Hepatocyte (in vitro differentiated cells): ENCODE measurements at regions not wholly inside any gene's neighbourhood (a gene's known extent, or its start where the extent isn't known, plus 50 kb on each side); places are given as distances from the start of the nearest gene placed in this dataset.

Experiments
- DNase-seq: peaks from one replicate; pipeline ENCODE4 v3.0.0-alpha.2; 2016; ENCODE audit warnings: low spot score
- H2AFZ ChIP-seq: fragments of 200-600 bp; sonication (generic); 2 replicates; pipeline ENCODE4 v1.6.0; 2016; ENCODE audit warnings: antibody characterized with exemption, mild to moderate bottlenecking
- H3K27ac ChIP-seq: fragments of 200-600 bp; sonication (generic); 2 replicates; pipeline ENCODE4 v1.5.1; 2016; ENCODE audit warnings: mild to moderate bottlenecking
- H3K27me3 ChIP-seq: fragments of 200-600 bp; sonication (generic); 2 replicates; pipeline ENCODE4 v1.6.1; 2016
- H3K36me3 ChIP-seq: fragments of 200-600 bp; sonication (generic); replicated peaks from 2 replicates; pipeline ENCODE4 v1.5.1; 2016; ENCODE audit warnings: low read depth; ENCODE audit not compliant: insufficient read depth
- H3K4me1 ChIP-seq: fragments of 200-600 bp; sonication (generic); 2 replicates; pipeline ENCODE4 v1.5.1; 2016; ENCODE audit warnings: mild to moderate bottlenecking, moderate library complexity; ENCODE audit not compliant: insufficient read depth
- H3K4me2 ChIP-seq: fragments of 200-600 bp; sonication (generic); 2 replicates; pipeline ENCODE4 v1.6.0; 2016
- H3K4me3 ChIP-seq: fragments of 200-600 bp; sonication (generic); 2 replicates; pipeline ENCODE4 v1.5.1; 2016; ENCODE audit warnings: mild to moderate bottlenecking
- H3K79me2 ChIP-seq: fragments of 200-600 bp; sonication (generic); 2 replicates; pipeline ENCODE4 v1.6.0; 2017; ENCODE audit warnings: mild to moderate bottlenecking
- H3K9me2 ChIP-seq: fragments of 200-600 bp; sonication (generic); replicated peaks from 2 replicates; pipeline ENCODE4 v1.6.0; 2017; ENCODE audit warnings: mild to moderate bottlenecking; ENCODE audit not compliant: insufficient read depth
- H3K9me3 ChIP-seq: fragments of 200-600 bp; sonication (generic); 2 replicates; pipeline ENCODE4 v1.5.1; 2016; ENCODE audit warnings: low read depth, mild to moderate bottlenecking
- H4K20me1 ChIP-seq: fragments of 200-600 bp; sonication (generic); 2 replicates; pipeline ENCODE4 v1.6.0; 2016; ENCODE audit warnings: mild to moderate bottlenecking; ENCODE audit not compliant: insufficient read depth, poor library complexity, severe bottlenecking
- EZH2 ChIP-seq: fragments of 200-600 bp; sonication (generic); IDR thresholded peaks from 2 replicates; pipeline ENCODE4 v1.6.1; 2016; ENCODE audit warnings: antibody characterized with exemption, mild to moderate bottlenecking, borderline replicate concordance
- EZH2phosphoT487 ChIP-seq: fragments of 200-600 bp; sonication (generic); IDR thresholded peaks from one replicate; pipeline ENCODE4 v1.6.1; 2018; ENCODE audit warnings: antibody characterized with exemption, mild to moderate bottlenecking, low read depth, moderate library complexity; ENCODE audit not compliant: unreplicated experiment, severe bottlenecking
- WGBS: methylation state at CpG from one replicate; pipeline ENCODE4 v1.1.6; 2016; ENCODE audit warnings: low lambda C conversion rate; ENCODE audit errors: missing lambda C conversion rate; 5-methylcytosine and 5-hydroxymethylcytosine counted together
- TF ChIP-seq, protein P1 (sequence below): fragments of 200-600 bp; sonication (generic); IDR thresholded peaks from 2 replicates; pipeline ENCODE4 v1.5.1; 2016; ENCODE audit warnings: antibody characterized with exemption, mild to moderate bottlenecking; ENCODE audit not compliant: poor library complexity

DNA sequence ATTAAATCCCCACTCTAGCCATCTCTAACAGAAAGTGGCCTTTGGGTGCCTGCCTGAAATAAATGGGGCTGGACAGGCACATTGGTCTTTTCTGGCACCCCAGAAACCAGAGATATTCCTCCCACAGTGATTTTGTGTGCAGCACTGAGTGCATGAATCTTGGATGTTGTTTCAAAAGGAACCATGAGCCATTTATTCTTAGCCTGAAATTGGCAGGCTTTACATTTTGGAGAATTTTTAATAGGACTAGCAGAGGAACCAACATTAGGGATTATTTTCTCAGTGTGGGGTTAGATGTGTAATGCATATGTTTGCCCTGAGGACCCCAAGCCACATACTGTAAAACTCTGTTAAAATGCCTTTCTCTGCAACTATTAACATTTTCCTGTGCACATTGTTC lies 451.3 kb downstream of the NFIB start:
- TF ChIP-seq EZH2 (no peak), EZH2phosphoT487 (no peak)
- TF ChIP-seq, protein P1, sequence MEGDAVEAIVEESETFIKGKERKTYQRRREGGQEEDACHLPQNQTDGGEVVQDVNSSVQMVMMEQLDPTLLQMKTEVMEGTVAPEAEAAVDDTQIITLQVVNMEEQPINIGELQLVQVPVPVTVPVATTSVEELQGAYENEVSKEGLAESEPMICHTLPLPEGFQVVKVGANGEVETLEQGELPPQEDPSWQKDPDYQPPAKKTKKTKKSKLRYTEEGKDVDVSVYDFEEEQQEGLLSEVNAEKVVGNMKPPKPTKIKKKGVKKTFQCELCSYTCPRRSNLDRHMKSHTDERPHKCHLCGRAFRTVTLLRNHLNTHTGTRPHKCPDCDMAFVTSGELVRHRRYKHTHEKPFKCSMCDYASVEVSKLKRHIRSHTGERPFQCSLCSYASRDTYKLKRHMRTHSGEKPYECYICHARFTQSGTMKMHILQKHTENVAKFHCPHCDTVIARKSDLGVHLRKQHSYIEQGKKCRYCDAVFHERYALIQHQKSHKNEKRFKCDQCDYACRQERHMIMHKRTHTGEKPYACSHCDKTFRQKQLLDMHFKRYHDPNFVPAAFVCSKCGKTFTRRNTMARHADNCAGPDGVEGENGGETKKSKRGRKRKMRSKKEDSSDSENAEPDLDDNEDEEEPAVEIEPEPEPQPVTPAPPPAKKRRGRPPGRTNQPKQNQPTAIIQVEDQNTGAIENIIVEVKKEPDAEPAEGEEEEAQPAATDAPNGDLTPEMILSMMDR = no peak
- no peak for DNase-seq
- Histone ChIP-seq H3K9me3 (no peaks in the 10 kb centered on the region), H3K4me2 (peak overlapping the region; percentile 23), H3K4me1 (peaks cover 6% of the 10 kb centered on the region), H3K36me3 (no peaks in the 10 kb centered on the region), H3K79me2 (no peaks in the 10 kb centered on the region), H2AFZ (no peak overlapping the region), H3K4me3 (no peak overlapping the region), H3K9me2 (no peaks in the 10 kb centered on the region), H4K20me1 (no peaks in the 10 kb centered on the region), H3K27me3 (no peaks in the 10 kb centered on the region), H3K27ac (peak overlapping the region; percentile 28)

GRCh38 chr9:13860946-13861640 lies 452.8 kb downstream of the NFIB start:
- TF ChIP-seq EZH2phosphoT487 (no peak), EZH2 (no peak)
- TF ChIP-seq, protein P1 = no peak
- Histone ChIP-seq H3K4me2 (no peak overlapping the region), H3K9me3 (no peaks in the 10 kb centered on the region), H3K9me2 (no peaks in the 10 kb centered on the region), H3K27ac (peak overlapping the region; percentile 44), H3K4me1 (peaks cover 6% of the 10 kb centered on the region), H2AFZ (no peak overlapping the region), H3K27me3 (no peaks in the 10 kb centered on the region), H3K4me3 (no peak overlapping the region), H3K36me3 (no peaks in the 10 kb centered on the region), H3K79me2 (no peaks in the 10 kb centered on the region), H4K20me1 (no peaks in the 10 kb centered on the region)
- no peak for DNase-seq
- 39% methylated on average over 3 of the region's 3 CpGs for WGBS

DNA sequence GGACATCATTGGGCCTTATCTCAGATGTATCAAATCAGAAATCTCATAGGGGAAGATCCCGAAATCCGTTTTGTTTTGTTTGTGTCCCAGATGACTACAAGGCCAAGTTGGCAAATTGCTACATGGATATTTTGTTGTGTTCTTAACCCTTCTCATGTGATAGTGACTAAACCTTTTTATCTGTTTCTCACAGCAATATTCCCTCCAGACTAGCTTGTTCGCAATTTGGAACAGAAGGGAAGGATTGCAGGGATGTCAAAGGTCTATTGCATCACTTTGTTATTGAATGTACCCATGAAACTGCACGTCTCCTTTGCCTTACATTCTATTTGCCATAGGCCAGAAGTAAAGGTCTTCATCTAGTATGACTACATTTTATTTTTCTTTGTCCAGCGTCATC lies 453.9 kb downstream of the NFIB start:
- Histone ChIP-seq H3K4me3 (no peak overlapping the region), H3K27ac (no peak overlapping the region), H3K27me3 (no peaks in the 10 kb centered on the region), H3K4me2 (no peak overlapping the region), H3K36me3 (no peaks in the 10 kb centered on the region), H3K9me2 (no peaks in the 10 kb centered on the region), H3K4me1 (peaks cover 6% of the 10 kb centered on the region), H2AFZ (no peak overlapping the region), H3K9me3 (no peaks in the 10 kb centered on the region), H3K79me2 (no peaks in the 10 kb centered on the region), H4K20me1 (no peaks in the 10 kb centered on the region)
- no peak for DNase-seq
- 89% methylated on average over 5 of the region's 5 CpGs for WGBS
- TF ChIP-seq EZH2phosphoT487 (no peak), EZH2 (no peak)
- TF ChIP-seq, protein P1 = no peak

GRCh38 chr9:13857521-13857920 lies 456.4 kb downstream of the NFIB start:
- TF ChIP-seq EZH2phosphoT487 (no peak), EZH2 (no peak)
- TF ChIP-seq, protein P1 = no peak
- no peaks in the 10 kb centered on the region for H3K36me3 ChIP-seq
- no peak overlapping the region for H3K4me3 ChIP-seq
- no peaks in the 10 kb centered on the region for H3K9me3 ChIP-seq
- no peaks in the 10 kb centered on the region for H3K79me2 ChIP-seq
- H2AFZ ChIP-seq = no peak overlapping the region
- peaks cover 6% of the 10 kb centered on the region for H3K4me1 ChIP-seq
- no peaks in the 10 kb centered on the region for H4K20me1 ChIP-seq
- H3K27ac ChIP-seq = no peak overlapping the region
- no peaks in the 10 kb centered on the region for H3K9me2 ChIP-seq
- DNase-seq = no peak
- H3K4me2 ChIP-seq = no peak overlapping the region
- no peaks in the 10 kb centered on the region for H3K27me3 ChIP-seq
